HFFc6 (cell line): ENCODE measurements at regions not wholly inside any gene's neighbourhood (a gene's known extent, or its start where the extent isn't known, plus 50 kb on each side); places are given as distances from the start of the nearest gene placed in this dataset.

Source experiments
- DNase-seq: peaks from one replicate; pipeline ENCODE4 v3.0.0-alpha.2; 2018
- H3K27ac Mint-ChIP-seq: 2 replicates; pipeline ENCODE4 v1.8.0; 2020; ENCODE audit warnings: mild to moderate bottlenecking, mixed read lengths
- H3K27me3 Mint-ChIP-seq: 2 replicates; pipeline ENCODE4 v1.8.0; 2021; ENCODE audit warnings: mild to moderate bottlenecking, moderate library complexity, mixed read lengths; ENCODE audit not compliant: insufficient read depth
- H3K36me3 Mint-ChIP-seq: 2 replicates; pipeline ENCODE4 v1.8.0; 2021; ENCODE audit warnings: low read depth, mixed read lengths
- H3K4me1 Mint-ChIP-seq: 2 replicates; pipeline ENCODE4 v1.8.0; 2020; ENCODE audit warnings: low read depth, mixed read lengths
- H3K4me3 Mint-ChIP-seq: 2 replicates; pipeline ENCODE4 v1.8.0; 2020; ENCODE audit warnings: mild to moderate bottlenecking, moderate library complexity, mixed read lengths
- H3K9me3 Mint-ChIP-seq: 2 replicates; pipeline ENCODE4 v1.8.0; 2020; ENCODE audit warnings: mild to moderate bottlenecking, mixed read lengths
- TF ChIP-seq, protein P1 (sequence below): fragments of 200-600 bp; sonication (generic); IDR thresholded peaks from 2 replicates; pipeline ENCODE4 v1.5.0; 2021; ENCODE audit warnings: antibody characterized with exemption, mild to moderate bottlenecking

DNA sequence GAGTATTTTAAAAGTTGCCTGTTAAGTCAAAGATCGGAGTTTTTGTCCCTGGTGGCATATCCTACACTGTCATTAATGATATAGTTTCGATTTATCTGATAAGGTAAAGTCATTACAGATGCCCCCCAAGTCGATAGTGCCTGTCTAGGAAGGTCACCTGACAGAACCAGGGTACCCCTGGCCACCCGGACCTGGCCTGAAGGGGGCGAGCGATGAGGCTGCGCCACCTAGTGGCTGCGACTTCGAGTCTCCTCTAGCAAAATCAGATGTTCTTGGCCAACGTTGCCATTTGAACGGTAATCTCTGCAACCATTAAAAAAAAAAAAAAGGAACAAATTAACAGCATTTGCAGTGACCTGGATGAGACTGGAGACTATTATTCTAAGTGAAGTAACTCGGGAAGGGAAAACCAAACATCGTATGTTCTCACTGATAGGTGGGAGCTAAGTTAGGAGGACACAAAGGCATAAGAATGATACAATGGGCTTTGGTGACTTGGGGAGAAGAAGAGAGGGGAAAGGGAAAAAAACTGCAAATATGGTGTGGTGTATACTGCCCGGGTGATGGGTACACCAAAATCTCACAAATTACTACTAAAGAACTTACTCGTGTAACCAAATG lies 565.1 kb downstream of the LIG4 start:
- Mint-ChIP-seq H3K27ac (no peak overlapping the region), H3K36me3 (no peaks in the 10 kb centered on the region), H3K27me3 (no peaks in the 10 kb centered on the region; the same call in 1 of the 2 replicates), H3K4me3 (no peak overlapping the region), H3K9me3 (peaks cover 23% of the 10 kb centered on the region), H3K4me1 (no peaks in the 10 kb centered on the region)
- no peak for DNase-seq
- TF ChIP-seq, protein P1, sequence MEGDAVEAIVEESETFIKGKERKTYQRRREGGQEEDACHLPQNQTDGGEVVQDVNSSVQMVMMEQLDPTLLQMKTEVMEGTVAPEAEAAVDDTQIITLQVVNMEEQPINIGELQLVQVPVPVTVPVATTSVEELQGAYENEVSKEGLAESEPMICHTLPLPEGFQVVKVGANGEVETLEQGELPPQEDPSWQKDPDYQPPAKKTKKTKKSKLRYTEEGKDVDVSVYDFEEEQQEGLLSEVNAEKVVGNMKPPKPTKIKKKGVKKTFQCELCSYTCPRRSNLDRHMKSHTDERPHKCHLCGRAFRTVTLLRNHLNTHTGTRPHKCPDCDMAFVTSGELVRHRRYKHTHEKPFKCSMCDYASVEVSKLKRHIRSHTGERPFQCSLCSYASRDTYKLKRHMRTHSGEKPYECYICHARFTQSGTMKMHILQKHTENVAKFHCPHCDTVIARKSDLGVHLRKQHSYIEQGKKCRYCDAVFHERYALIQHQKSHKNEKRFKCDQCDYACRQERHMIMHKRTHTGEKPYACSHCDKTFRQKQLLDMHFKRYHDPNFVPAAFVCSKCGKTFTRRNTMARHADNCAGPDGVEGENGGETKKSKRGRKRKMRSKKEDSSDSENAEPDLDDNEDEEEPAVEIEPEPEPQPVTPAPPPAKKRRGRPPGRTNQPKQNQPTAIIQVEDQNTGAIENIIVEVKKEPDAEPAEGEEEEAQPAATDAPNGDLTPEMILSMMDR, result peak; percentile 67

DNA sequence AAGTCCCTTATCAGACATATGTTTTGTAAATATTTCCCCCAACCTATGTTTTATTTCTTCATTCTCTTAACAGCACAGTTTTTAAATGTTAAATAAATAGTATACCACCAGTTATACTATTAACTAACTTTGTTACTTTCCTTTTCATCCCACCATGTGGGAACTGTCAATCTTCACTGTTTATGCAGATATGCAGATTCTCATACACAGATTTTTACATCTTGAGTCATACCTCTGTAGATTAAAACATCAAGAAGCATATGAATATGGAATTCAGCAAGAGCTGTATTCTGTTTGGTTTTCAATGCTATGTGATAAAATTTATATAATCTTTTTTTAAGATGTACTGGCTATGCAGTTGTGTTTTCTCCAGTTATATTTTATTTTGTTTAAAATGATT lies 566.3 kb downstream of the LIG4 start:
- TF ChIP-seq, protein P1, result no peak
- Mint-ChIP-seq H3K27ac (no peak overlapping the region), H3K4me1 (no peaks in the 10 kb centered on the region), H3K4me3 (no peak overlapping the region), H3K9me3 (peaks cover 21% of the 10 kb centered on the region), H3K36me3 (no peaks in the 10 kb centered on the region), H3K27me3 (no peaks in the 10 kb centered on the region; the same call in 1 of the 2 replicates)
- DNase-seq, result no peak

DNA sequence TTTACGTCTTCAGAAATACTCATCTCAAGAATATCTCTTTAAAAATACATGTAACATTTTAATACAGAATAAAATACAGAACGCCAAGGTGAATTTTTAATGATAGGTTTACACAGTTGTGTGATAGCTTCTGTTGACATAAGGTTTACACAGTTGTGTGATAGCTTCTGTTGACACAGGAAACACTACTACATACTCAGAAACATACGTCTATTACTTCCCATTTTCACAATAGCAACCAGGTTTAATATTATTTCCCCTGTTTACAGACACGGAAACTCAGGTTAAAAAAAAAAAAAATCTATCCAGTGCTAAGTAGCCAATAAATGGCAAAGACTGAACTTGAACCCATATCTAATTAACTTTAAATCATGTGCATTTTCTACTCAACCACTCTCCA lies 571.2 kb downstream of the LIG4 start:
- Mint-ChIP-seq H3K27ac (no peak overlapping the region), H3K9me3 (peaks cover 25% of the 10 kb centered on the region), H3K27me3 (no peaks in the 10 kb centered on the region; the same call in 1 of the 2 replicates), H3K36me3 (no peaks in the 10 kb centered on the region), H3K4me3 (no peak overlapping the region), H3K4me1 (no peaks in the 10 kb centered on the region)
- no peak for DNase-seq
- TF ChIP-seq, protein P1, result no peak

DNA sequence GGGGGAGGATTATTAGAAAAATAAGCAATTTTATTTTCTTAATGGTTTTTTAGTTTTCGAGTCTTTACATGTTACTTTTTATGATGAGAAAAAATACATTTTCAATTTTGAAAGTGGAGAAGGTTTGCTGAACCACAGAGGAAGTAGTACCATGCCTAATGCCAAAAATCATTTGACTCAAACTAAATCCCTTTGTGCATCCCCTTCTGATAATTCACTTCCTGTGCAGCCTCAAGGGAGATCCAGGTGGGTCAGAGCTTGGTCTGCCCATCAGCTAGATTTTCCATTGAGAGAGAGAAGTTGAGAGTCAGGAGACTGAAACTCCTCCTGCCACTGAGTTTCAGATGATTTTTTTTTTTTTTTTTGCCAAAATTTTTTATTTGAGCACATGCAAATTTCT lies 571.7 kb downstream of the LIG4 start:
- no peak for DNase-seq
- no peak overlapping the region for H3K4me3 Mint-ChIP-seq
- no peaks in the 10 kb centered on the region; the same call in 1 of the 2 replicates for H3K27me3 Mint-ChIP-seq
- no peaks in the 10 kb centered on the region for H3K4me1 Mint-ChIP-seq
- peaks cover 28% of the 10 kb centered on the region for H3K9me3 Mint-ChIP-seq
- no peaks in the 10 kb centered on the region for H3K36me3 Mint-ChIP-seq
- H3K27ac Mint-ChIP-seq, result no peak overlapping the region
- TF ChIP-seq, protein P1, result no peak

DNA sequence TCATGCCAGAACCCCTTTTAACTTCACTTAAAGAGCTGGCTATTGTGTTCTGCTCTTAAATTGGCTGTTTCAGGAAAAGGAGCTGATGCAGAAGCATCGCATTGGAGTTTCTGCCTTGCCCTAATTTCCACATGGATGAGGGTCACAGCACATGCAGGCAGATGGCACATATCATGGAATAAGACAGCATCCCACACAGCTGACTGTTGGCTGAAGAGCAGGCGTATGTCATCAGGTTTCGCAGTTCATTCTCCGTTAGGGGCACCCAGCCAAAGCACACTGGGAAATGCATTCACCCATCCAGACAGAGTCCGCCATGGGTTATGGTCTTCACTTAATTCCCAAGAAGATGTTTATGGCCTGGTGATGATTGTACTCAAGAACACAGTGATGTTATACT lies 572.5 kb downstream of the LIG4 start:
- Mint-ChIP-seq H3K9me3 (peaks cover 34% of the 10 kb centered on the region), H3K36me3 (no peaks in the 10 kb centered on the region), H3K4me3 (no peak overlapping the region), H3K27me3 (no peaks in the 10 kb centered on the region), H3K27ac (no peak overlapping the region), H3K4me1 (no peaks in the 10 kb centered on the region)
- DNase-seq, result no peak
- TF ChIP-seq, protein P1, result no peak

DNA sequence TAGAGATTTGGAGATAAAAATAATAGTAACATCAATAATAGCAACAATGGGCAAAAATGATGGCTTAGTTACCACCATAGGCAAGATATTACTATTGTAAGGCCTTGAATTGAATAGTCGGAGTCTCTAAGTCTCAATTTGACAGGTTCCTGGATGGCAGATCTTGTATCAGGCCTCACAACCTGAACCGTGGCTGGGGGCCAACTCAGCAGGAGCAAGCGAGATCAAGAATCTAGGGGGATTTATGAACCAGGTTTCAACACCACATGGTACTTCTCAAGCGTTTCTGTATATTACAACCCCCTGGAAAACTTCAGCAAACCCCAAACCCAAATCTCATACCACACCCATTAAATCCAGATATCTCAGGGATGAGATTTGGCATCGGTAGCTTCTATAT lies 573.8 kb downstream of the LIG4 start:
- Mint-ChIP-seq H3K4me3 (no peak overlapping the region), H3K27me3 (no peaks in the 10 kb centered on the region), H3K4me1 (no peaks in the 10 kb centered on the region), H3K27ac (no peak overlapping the region), H3K9me3 (peaks cover 34% of the 10 kb centered on the region), H3K36me3 (no peaks in the 10 kb centered on the region)
- TF ChIP-seq, protein P1, result no peak
- DNase-seq, result no peak
